Lower leg skin (tissue), 4 donors: ENCODE measurements at regions not wholly inside any gene's neighbourhood (a gene's known extent, or its start where the extent isn't known, plus 50 kb on each side); places are given as distances from the start of the nearest gene placed in this dataset.

Source experiments
- DNase-seq, 2 donors: peaks; one replicate each; pipeline ENCODE4 v3.0.0-alpha.2; 2019; ENCODE audit warnings: low spot score in 2 of 2
- H3K4me3 ChIP-seq: fragments of 200-600 bp; sonication (generic); 2 replicates; pipeline ENCODE4 v1.5.1; 2017; ENCODE audit warnings: mild to moderate bottlenecking, low read depth; ENCODE audit not compliant: poor library complexity, severe bottlenecking
- CTCF ChIP-seq, 3 donors: fragments of 450-650 bp; IDR thresholded peaks; one replicate each; pipeline ENCODE4 v1.5.1; 2016; ENCODE audit warnings: antibody characterized with exemption in 3 of 3, mild to moderate bottlenecking in 3 of 3, moderate library complexity in 2 of 3
- POLR2A ChIP-seq, 2 donors: fragments of 450-650 bp; IDR thresholded peaks; one replicate each; pipeline ENCODE4 v1.6.1; 2016 to 2017; ENCODE audit warnings: antibody characterized with exemption in 2 of 2, mild to moderate bottlenecking in 1 of 2, moderate library complexity in 1 of 2
- WGBS, 2 donors: methylation state at CpG; one replicate each; pipeline ENCODE4 v1.1.5; 2018; 5-methylcytosine and 5-hydroxymethylcytosine counted together
- intact Hi-C: fragments of 100-400 bp; cut with DNase I; formaldehyde crosslinking; loops from one replicate; pipeline ENCODE4 v1.15.0; 2023; ENCODE audit warnings: low total_unique reads

GRCh38 chr4:183763990-183764754 is 105.1 kb downstream of the TRAPPC11 start:
- intact Hi-C loops = no loop called here
- no peak overlapping the region for H3K4me3 ChIP-seq
- DNase-seq = no peak
- TF ChIP-seq CTCF (IDR thresholded peaks at IDR 0.05) = no peak
- TF ChIP-seq POLR2A (IDR thresholded peaks at IDR 0.05) = no peak
- 71 to 75% methylated on average over 11 of the region's 11 CpGs for WGBS, 2 donors

GRCh38 chr4:183765251-183765911 is 106.3 kb downstream of the TRAPPC11 start:
- no peak overlapping the region for H3K4me3 ChIP-seq
- intact Hi-C loops = no loop called here
- 44 to 52% methylated on average over 18 of the region's 18 CpGs for WGBS, 2 donors
- no peak for DNase-seq
- TF ChIP-seq POLR2A (IDR thresholded peaks at IDR 0.05) (no peak), CTCF (IDR thresholded peaks at IDR 0.05) (no peak)

- 75 to 80% methylated on average over 12 of the region's 12 CpGs for WGBS, 2 donors
- TF ChIP-seq POLR2A (IDR thresholded peaks at IDR 0.05) (no peak), CTCF (IDR thresholded peaks at IDR 0.05) (no peak)
- intact Hi-C loops = no loop called here
- DNase-seq = no peak
- H3K4me3 ChIP-seq = no peak overlapping the region
These were observed 107.0 kb downstream of the TRAPPC11 start for GRCh38 chr4:183766140-183766539.

- intact Hi-C loops = no loop called here
- 75 to 79% methylated on average over 7 of the region's 7 CpGs for WGBS, 2 donors
These were observed 111.8 kb downstream of the TRAPPC11 start for GRCh38 chr4:183770906-183771305.

GRCh38 chr4:183772361-183772760 is 113.3 kb downstream of the TRAPPC11 start:
- no peak overlapping the region for H3K4me3 ChIP-seq
- intact Hi-C loops = no loop called here
- 75 to 90% methylated on average over 1 of the region's 1 CpG for WGBS, 2 donors
- no peak for DNase-seq
- TF ChIP-seq CTCF (IDR thresholded peaks at IDR 0.05) (no peak), POLR2A (IDR thresholded peaks at IDR 0.05) (no peak)

More at GRCh38 chr4:183770906-183771305, 111.8 kb downstream of the TRAPPC11 start:
- H3K4me3 ChIP-seq = no peak overlapping the region
- TF ChIP-seq POLR2A (IDR thresholded peaks at IDR 0.05) (no peak), CTCF (IDR thresholded peaks at IDR 0.05) (no peak)
- no peak for DNase-seq
